Stomach (tissue), 8 donors: ENCODE measurements at regions not wholly inside any gene's neighbourhood (a gene's known extent, or its start where the extent isn't known, plus 50 kb on each side); places are given as distances from the start of the nearest gene placed in this dataset.

Experiments
- DNase-seq, 2 donors: peaks; one replicate each; pipeline versions ENCODE4 v3.0.0 to v3.0.0-alpha.2; 2013 to 2019
- H3K27ac ChIP-seq, 5 donors: fragments of 200-600 bp in 4 of 5; sonication (generic) in 4 of 5; one replicate each; pipeline ENCODE4 v1.5.1; 2013 to 2019; ENCODE audit warnings: mild to moderate bottlenecking in 1 of 5, moderate library complexity in 1 of 5
- H3K27me3 ChIP-seq, 3 donors: fragments of 200-600 bp; sonication (generic); one replicate each; pipeline ENCODE4 v1.5.1; 2017 to 2019; ENCODE audit warnings: mixed run types in 1 of 3
- H3K36me3 ChIP-seq, 4 donors: fragments of 200-600 bp; sonication (generic); 1 replicate in 3 of 4; 2 replicates in 1 of 4; pipeline ENCODE4 v1.5.1; 2016 to 2019
- H3K4me1 ChIP-seq, 4 donors: fragments of 200-600 bp; sonication (generic); one replicate each; pipeline ENCODE4 v1.5.1; 2016 to 2019
- H3K4me3 ChIP-seq, 4 donors: fragments of 200-600 bp; sonication (generic) in 3 of 4; one replicate each; pipeline ENCODE4 v1.5.1; 2016 to 2019; ENCODE audit warnings: mild to moderate bottlenecking in 1 of 4
- H3K9me3 ChIP-seq, 4 donors: fragments of 200-600 bp; sonication (generic); one replicate each; pipeline ENCODE4 v1.5.1; 2016 to 2019
- CTCF ChIP-seq, 7 experiments: fragments of 450-650 bp in 4 of 7; fragments of 200-600 bp in 3 of 7; sonication (generic) in 3 of 7; IDR thresholded peaks; one replicate each; pipeline ENCODE4 v1.5.1; 2016 to 2019; ENCODE audit warnings: antibody characterized with exemption in 7 of 7, control low read depth in 2 of 7, mild to moderate bottlenecking in 1 of 7
- EP300 ChIP-seq: sonication (generic); formaldehyde crosslinking; IDR thresholded peaks from one replicate; pipeline ENCODE4 v1.6.1; 2017; ENCODE audit warnings: antibody characterized with exemption
- POLR2A ChIP-seq, 4 donors: fragments of 450-650 bp; IDR thresholded peaks; one replicate each; pipeline ENCODE4 v1.6.1; 2016; ENCODE audit warnings: antibody characterized with exemption in 4 of 4, control low read depth in 2 of 4, mild to moderate bottlenecking in 1 of 4, moderate library complexity in 1 of 4
- POLR2AphosphoS5 ChIP-seq, 3 donors: sonication (generic); formaldehyde crosslinking; IDR thresholded peaks; one replicate each; pipeline ENCODE4 v1.6.1; 2016; ENCODE audit warnings: antibody characterized with exemption in 3 of 3
- WGBS, 5 donors: extraction: QIAGEN DNeasy Blood & Tissue Kit in 3 of 5; methylation state at CpG; one replicate each; pipeline versions ENCODE4 v1.1.5 to v1.1.7; 2013 to 2018; 5-methylcytosine and 5-hydroxymethylcytosine counted together
- intact Hi-C: fragments of 100-400 bp; cut with DNase I; formaldehyde crosslinking; loops from one replicate; pipeline ENCODE4 v1.15.1; 2023; ENCODE audit warnings: low total_unique reads
- donor health status: healthy with polysubstance abuse.
- donor health status: Bipolar disorder and iron deficiency.
- donor health status: healthy.

DNA sequence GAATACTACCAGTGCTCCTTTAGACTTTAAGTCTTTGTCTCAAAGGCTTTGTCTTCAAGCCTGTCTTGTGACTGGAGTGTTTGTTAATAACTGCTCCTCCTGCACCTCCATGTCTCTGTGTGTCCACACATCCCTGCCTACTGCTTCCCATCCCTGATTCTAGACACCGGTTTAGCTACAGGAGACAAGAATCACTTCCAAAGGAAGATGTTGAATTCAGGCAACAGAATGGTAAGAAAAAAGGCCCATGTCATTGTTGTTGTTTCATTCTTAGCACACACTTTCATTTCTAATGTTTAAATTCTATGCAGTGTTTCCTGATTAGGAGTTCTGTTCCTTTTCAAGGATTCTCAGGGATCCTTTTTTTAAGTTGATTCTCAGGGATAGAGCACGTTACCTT, 293.6 kb upstream of the STXBP5 start:
- H3K4me3 ChIP-seq = no peak overlapping the region
- TF ChIP-seq POLR2A (IDR thresholded peaks at IDR 0.05) (no peak), POLR2AphosphoS5 (IDR thresholded peaks at IDR 0.05) (no peak), EP300 (no peak), CTCF (IDR thresholded peaks at IDR 0.05) (no peak)
- H3K27ac ChIP-seq = no peak overlapping the region
- H3K27me3 ChIP-seq = no peaks in the 10 kb centered on the region
- WGBS, 5 donors = 83 to 97% (median 89%) methylated on average over 2 of the region's 2 CpGs
- peaks cover 6 to 26% (median 16%) of the 10 kb centered on the region in 4 donors for H3K4me1 ChIP-seq
- H3K9me3 ChIP-seq = no peaks in the 10 kb centered on the region
- no peak for DNase-seq
- H3K36me3 ChIP-seq = no peaks in the 10 kb centered on the region
- intact Hi-C loops = no loop called here

DNA sequence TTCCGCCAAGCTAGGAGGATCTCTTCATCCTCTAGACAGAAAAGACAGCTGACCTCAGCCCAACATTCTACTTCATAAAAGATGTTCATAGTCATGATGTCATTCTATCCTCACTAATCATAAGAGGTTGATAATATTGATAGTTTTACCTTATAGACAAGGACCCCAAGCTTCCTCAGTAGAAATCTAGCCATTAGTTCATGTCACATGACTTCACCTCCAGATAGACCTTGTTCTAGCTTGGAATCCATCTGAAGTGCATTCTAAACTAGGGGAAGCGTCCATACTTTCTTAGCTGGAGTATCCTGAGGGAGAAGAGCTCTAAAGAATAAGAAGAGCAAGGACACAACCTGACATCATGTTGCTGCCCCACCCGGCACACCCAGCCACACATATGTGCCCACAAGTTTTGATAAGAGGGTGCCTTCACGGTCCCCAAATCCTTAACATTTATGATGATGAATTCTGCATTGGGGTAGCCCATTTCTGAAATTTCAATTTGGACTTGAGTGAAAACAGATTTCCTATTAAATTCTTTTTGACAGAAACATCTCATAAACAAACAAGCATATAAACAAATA, 292.5 kb upstream of the STXBP5 start:
- no peaks in the 10 kb centered on the region for H3K9me3 ChIP-seq
- DNase-seq = no peak
- TF ChIP-seq POLR2AphosphoS5 (IDR thresholded peaks at IDR 0.05) (no peak), CTCF (IDR thresholded peaks at IDR 0.05) (no peak), EP300 (no peak), POLR2A (IDR thresholded peaks at IDR 0.05) (no peak)
- no peak overlapping the region for H3K27ac ChIP-seq
- H3K27me3 ChIP-seq = no peaks in the 10 kb centered on the region
- no peaks in the 10 kb centered on the region for H3K36me3 ChIP-seq
- 88 to 92% (median 90%) methylated on average over 4 of the region's 4 CpGs for WGBS, 5 donors
- intact Hi-C loops = no loop called here
- H3K4me3 ChIP-seq = no peak overlapping the region
- peaks cover 6 to 30% (median 15%) of the 10 kb centered on the region in 4 donors for H3K4me1 ChIP-seq

- intact Hi-C loops = no loop called here
- no peak overlapping the region for H3K4me3 ChIP-seq
- 64 to 75% (median 64%) methylated on average over 7 of the region's 7 CpGs for WGBS, 5 donors
- H3K27ac ChIP-seq = peak overlapping the region in 3 of 5 donors; percentile 64 to 80 (median 78)
- H3K36me3 ChIP-seq = no peaks in the 10 kb centered on the region
- H3K4me1 ChIP-seq = peaks cover 6 to 30% (median 15%) of the 10 kb centered on the region in 4 donors
- H3K9me3 ChIP-seq = no peaks in the 10 kb centered on the region
- H3K27me3 ChIP-seq = no peaks in the 10 kb centered on the region
- TF ChIP-seq EP300 (no peak), CTCF (IDR thresholded peaks at IDR 0.05) (no peak), POLR2A (IDR thresholded peaks at IDR 0.05) (no peak), POLR2AphosphoS5 (IDR thresholded peaks at IDR 0.05) (no peak)
- DNase-seq = no peak
Observed at GRCh38 chr6:146912730-146913685, 291.2 kb upstream of the STXBP5 start.

DNA sequence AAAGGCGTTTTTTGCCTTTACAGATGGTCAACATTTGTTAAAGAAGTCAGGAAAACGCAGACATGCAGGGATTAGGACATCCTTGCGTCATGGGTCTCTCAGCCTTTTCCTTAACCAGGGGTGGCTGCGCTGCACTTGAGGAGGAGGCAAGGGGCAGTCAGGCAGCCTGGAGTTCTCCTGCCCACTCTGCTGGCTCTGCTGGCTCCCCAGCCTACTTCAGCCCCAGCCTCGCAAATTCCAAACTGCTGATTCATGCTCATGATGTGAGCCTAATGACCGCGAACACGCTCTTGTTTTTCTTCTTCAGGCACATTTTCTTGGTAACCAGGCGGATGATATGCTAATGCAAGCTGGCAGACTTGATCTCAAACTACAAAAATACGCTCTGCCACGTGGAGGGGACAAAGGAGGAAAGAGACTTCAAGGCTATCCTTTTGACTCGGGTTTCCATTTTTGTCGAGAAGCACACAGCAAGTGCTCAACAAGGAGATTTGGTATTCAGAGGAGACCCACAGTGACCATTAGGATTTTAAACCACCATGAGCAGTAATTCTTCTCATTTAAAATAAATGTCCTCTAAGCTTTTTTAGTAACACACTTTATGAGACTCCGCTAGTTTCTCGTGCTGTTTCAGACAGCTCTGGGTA, 290.3 kb upstream of the STXBP5 start:
- DNase-seq = peak; percentile 28 to 88
- Histone ChIP-seq H3K4me1 (peaks cover 6 to 30% (median 15%) of the 10 kb centered on the region in 4 donors), H3K9me3 (no peaks in the 10 kb centered on the region), H3K27me3 (no peaks in the 10 kb centered on the region), H3K36me3 (no peaks in the 10 kb centered on the region), H3K4me3 (peak overlapping the region in 3 of 4 donors; percentile 10 to 18 (median 16)), H3K27ac (peak overlapping the region; percentile 39 to 80 (median 68))
- 22 to 32% (median 26%) methylated on average over 15 of the region's 15 CpGs for WGBS, 5 donors
- intact Hi-C loops = no loop called here
- TF ChIP-seq POLR2A (IDR thresholded peaks at IDR 0.05) = no peak
- TF ChIP-seq POLR2AphosphoS5 (IDR thresholded peaks at IDR 0.05) = peak; percentile 20 to 78 (median 67)
